ENCODE measurements at regions not wholly inside any gene's neighbourhood (a gene's known extent, or its start where the extent isn't known, plus 50 kb on each side); places are given as distances from the start of the nearest gene placed in this dataset.

GRCh38 chr17:77028900-77029299 is 111.9 kb upstream of the SEC14L1 start:
- TF ChIP-seq CTCF (conservative IDR thresholded peaks at IDR 0.05) (no peak), ZFX (IDR thresholded peaks at IDR 0.05) (no peak)
- H3K27ac ChIP-seq: no peak overlapping the region

GRCh38 chr17:77032929-77033328 is 107.8 kb upstream of the SEC14L1 start:
- H3K27ac ChIP-seq: no peak overlapping the region
- no peak for TF ChIP-seq ZFX (IDR thresholded peaks at IDR 0.05)
- no peak for TF ChIP-seq CTCF (conservative IDR thresholded peaks at IDR 0.05)

GRCh38 chr17:77033892-77034404 is 106.8 kb upstream of the SEC14L1 start:
- TF ChIP-seq ZFX (IDR thresholded peaks at IDR 0.05) (no peak), CTCF (conservative IDR thresholded peaks at IDR 0.05) (no peak)
- H3K27ac ChIP-seq: no peak overlapping the region

- no peak for TF ChIP-seq ZFX (IDR thresholded peaks at IDR 0.05)
- no peak for TF ChIP-seq CTCF (conservative IDR thresholded peaks at IDR 0.05)
- H3K27ac ChIP-seq: no peak overlapping the region
Measured at GRCh38 chr17:77034677-77035424, 105.9 kb upstream of the SEC14L1 start.

- H3K27ac ChIP-seq: no peak overlapping the region
- TF ChIP-seq CTCF (conservative IDR thresholded peaks at IDR 0.05) (no peak), ZFX (IDR thresholded peaks at IDR 0.05) (no peak)
Measured at GRCh38 chr17:77035526-77035925, 105.2 kb upstream of the SEC14L1 start.

- no peak overlapping the region for H3K27ac ChIP-seq
- TF ChIP-seq ZFX (IDR thresholded peaks at IDR 0.05) (no peak), CTCF (conservative IDR thresholded peaks at IDR 0.05) (no peak)
Measured at GRCh38 chr17:77036136-77036840, 104.5 kb upstream of the SEC14L1 start.

- TF ChIP-seq CTCF (conservative IDR thresholded peaks at IDR 0.05) (no peak), ZFX (IDR thresholded peaks at IDR 0.05) (no peak)
Measured at GRCh38 chr17:77036841-77037381, 103.9 kb upstream of the SEC14L1 start.

More at GRCh38 chr17:77036841-77037381, 103.9 kb upstream of the SEC14L1 start:
- H3K27ac ChIP-seq: no peak overlapping the region

Data from C4-2B (cell line).